Parathyroid adenoma (tissue), 2 donors: ENCODE measurements at regions not wholly inside any gene's neighbourhood (a gene's known extent, or its start where the extent isn't known, plus 50 kb on each side); places are given as distances from the start of the nearest gene placed in this dataset.

Experiments
- H2AFZ ChIP-seq: fragments of 300-600 bp; sonication (generic); one replicate; pipeline ENCODE4 v1.7.0; 2017; ENCODE audit warnings: antibody characterized with exemption, mild to moderate bottlenecking
- H3K27ac ChIP-seq: fragments of 300-600 bp; sonication (generic); one replicate; pipeline ENCODE4 v1.7.0; 2017
- H3K27me3 ChIP-seq: fragments of 300-600 bp; sonication (generic); one replicate; pipeline ENCODE4 v1.7.0; 2017; ENCODE audit warnings: low read length; ENCODE audit not compliant: control insufficient read depth, insufficient read depth
- H3K36me3 ChIP-seq: fragments of 300-600 bp; sonication (generic); one replicate; pipeline ENCODE4 v1.7.0; 2017; ENCODE audit warnings: low read length; ENCODE audit not compliant: control insufficient read depth, insufficient read depth
- H3K4me1 ChIP-seq: fragments of 300-600 bp; sonication (generic); one replicate; pipeline ENCODE4 v1.7.0; 2017; ENCODE audit warnings: control low read depth
- H3K4me2 ChIP-seq: fragments of 300-600 bp; sonication (generic); one replicate; pipeline ENCODE4 v1.7.0; 2017; ENCODE audit warnings: low read length
- H3K4me3 ChIP-seq: fragments of 300-600 bp; sonication (generic); one replicate; pipeline ENCODE4 v1.7.0; 2017; ENCODE audit warnings: low read depth, low read length
- H3K79me2 ChIP-seq: fragments of 300-600 bp; sonication (generic); one replicate; pipeline ENCODE4 v1.7.0; 2017; ENCODE audit warnings: control low read depth
- H3K9ac ChIP-seq: fragments of 300-600 bp; sonication (generic); one replicate; pipeline ENCODE4 v1.7.0; 2017; ENCODE audit warnings: mild to moderate bottlenecking
- H3K9me3 ChIP-seq: fragments of 300-600 bp; sonication (generic); one replicate; pipeline ENCODE4 v1.7.0; 2017; ENCODE audit warnings: low read length; ENCODE audit not compliant: control insufficient read depth
- CTCF ChIP-seq: fragments of 300-600 bp; sonication (generic); IDR thresholded peaks from one replicate; pipeline ENCODE4 v1.7.0; 2017; ENCODE audit warnings: antibody characterized with exemption, mild to moderate bottlenecking
- donor health status: primary hyperparathyroidism.

- TF ChIP-seq CTCF: no peak
- no peak overlapping the region for H3K27ac ChIP-seq
- H3K36me3 ChIP-seq: no peaks in the 10 kb centered on the region
These were observed 66.2 kb upstream of the PALMD start for GRCh38 chr1:99579691-99580172.

GRCh38 chr1:99580451-99580850, 65.5 kb upstream of the PALMD start:
- no peak overlapping the region for H3K4me3 ChIP-seq
- TF ChIP-seq CTCF: no peak
- no peak overlapping the region for H3K27ac ChIP-seq

More at GRCh38 chr1:99579691-99580172, 66.2 kb upstream of the PALMD start:
- Histone ChIP-seq H3K4me1 (no peaks in the 10 kb centered on the region), H3K9me3 (no peaks in the 10 kb centered on the region), H3K9ac (no peak overlapping the region), H3K79me2 (no peaks in the 10 kb centered on the region), H2AFZ (no peak overlapping the region), H3K4me3 (no peak overlapping the region), H3K4me2 (no peak overlapping the region), H3K27me3 (no peaks in the 10 kb centered on the region)

GRCh38 chr1:99587008-99587407, 58.9 kb upstream of the PALMD start:
- H3K27ac ChIP-seq: no peak overlapping the region
- H3K4me2 ChIP-seq: no peak overlapping the region
- no peaks in the 10 kb centered on the region for H3K36me3 ChIP-seq
- H3K4me1 ChIP-seq: no peaks in the 10 kb centered on the region
- TF ChIP-seq CTCF: no peak
- no peak overlapping the region for H2AFZ ChIP-seq
- no peak overlapping the region for H3K4me3 ChIP-seq
- no peaks in the 10 kb centered on the region for H3K27me3 ChIP-seq
- no peaks in the 10 kb centered on the region for H3K79me2 ChIP-seq
- H3K9ac ChIP-seq: no peak overlapping the region
- H3K9me3 ChIP-seq: no peaks in the 10 kb centered on the region

More at GRCh38 chr1:99580451-99580850, 65.5 kb upstream of the PALMD start:
- H2AFZ ChIP-seq: no peak overlapping the region
- no peak overlapping the region for H3K9ac ChIP-seq
- no peaks in the 10 kb centered on the region for H3K79me2 ChIP-seq
- no peaks in the 10 kb centered on the region for H3K27me3 ChIP-seq
- H3K36me3 ChIP-seq: no peaks in the 10 kb centered on the region
- H3K9me3 ChIP-seq: no peaks in the 10 kb centered on the region
- no peak overlapping the region for H3K4me2 ChIP-seq
- no peaks in the 10 kb centered on the region for H3K4me1 ChIP-seq

- Histone ChIP-seq H3K27me3 (no peaks in the 10 kb centered on the region), H3K9me3 (no peaks in the 10 kb centered on the region), H3K4me3 (no peak overlapping the region), H2AFZ (no peak overlapping the region), H3K27ac (no peak overlapping the region), H3K79me2 (no peaks in the 10 kb centered on the region), H3K9ac (no peak overlapping the region), H3K4me2 (no peak overlapping the region), H3K36me3 (no peaks in the 10 kb centered on the region), H3K4me1 (no peaks in the 10 kb centered on the region)
- no peak for TF ChIP-seq CTCF
These were observed 56.7 kb upstream of the PALMD start for GRCh38 chr1:99589186-99589636.

- Histone ChIP-seq H3K4me1 (no peaks in the 10 kb centered on the region), H3K9me3 (no peaks in the 10 kb centered on the region), H3K27me3 (no peaks in the 10 kb centered on the region), H3K4me3 (no peak overlapping the region), H2AFZ (no peak overlapping the region), H3K9ac (no peak overlapping the region), H3K4me2 (no peak overlapping the region), H3K36me3 (no peaks in the 10 kb centered on the region), H3K79me2 (no peaks in the 10 kb centered on the region), H3K27ac (no peak overlapping the region)
- no peak for TF ChIP-seq CTCF
These were observed 55.2 kb upstream of the PALMD start for GRCh38 chr1:99590578-99591209.
